ENCODE measurements at regions not wholly inside any gene's neighbourhood (a gene's known extent, or its start where the extent isn't known, plus 50 kb on each side); places are given as distances from the start of the nearest gene placed in this dataset.

DNA sequence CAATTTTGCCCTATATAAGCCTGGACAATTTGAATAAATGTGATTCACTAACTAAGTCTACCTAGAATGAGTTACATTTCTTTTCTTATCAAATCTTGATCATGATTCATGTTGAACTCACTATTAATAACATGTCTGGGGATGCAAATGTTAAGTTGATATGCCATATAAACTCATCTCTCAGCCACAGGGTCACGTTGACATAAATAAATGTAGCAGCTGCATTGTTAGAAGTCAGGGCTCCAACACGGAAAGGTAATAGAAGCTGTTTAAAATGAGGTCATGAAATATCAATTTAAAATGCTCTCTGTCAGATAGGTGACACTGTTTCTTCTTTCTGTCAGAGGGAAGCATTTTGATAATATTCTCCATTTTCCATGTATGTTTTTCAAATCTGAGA lies 521.9 kb downstream of the CCDC85A start:
- dilution Hi-C loops (cut with MboI; ENCODE audit: extremely low pct_ligation_motif_present, low sequenced_read_pairs), result no loop called here
- no peaks in the 10 kb centered on the region for H3K9me3 ChIP-seq (replicated peaks; ENCODE audit: control insufficient read depth, insufficient read depth, low read length)
- H3K79me2 ChIP-seq (ENCODE audit: control insufficient read depth, insufficient read depth, low read length), result no peaks in the 10 kb centered on the region
- H3K27ac ChIP-seq (ENCODE audit: insufficient read depth, low read depth, low read length), result no peak overlapping the region
- no peaks in the 10 kb centered on the region for H3K9me1 ChIP-seq (replicated peaks; ENCODE audit: control insufficient read depth, extremely low read depth, insufficient read depth, low read length)
- H4K20me1 ChIP-seq (replicated peaks; ENCODE audit: control insufficient read depth, extremely low read depth, insufficient read depth, low read length), result no peaks in the 10 kb centered on the region
- BruUV-seq (replicated peaks), result no TSS peak
- H3K9ac ChIP-seq (replicated peaks; ENCODE audit: extremely low read depth, insufficient read depth, low read length), result no peak overlapping the region
- no peaks in the 10 kb centered on the region for H3K27me3 ChIP-seq (ENCODE audit: control insufficient read depth in 2 of 2, insufficient read depth in 2 of 2, low read length in 2 of 2)
- no peaks in the 10 kb centered on the region for H3K4me1 ChIP-seq (ENCODE audit: control insufficient read depth, extremely low read depth, insufficient read depth, low read length)
- H3K4me3 ChIP-seq (replicated peaks in 1 of 3; ENCODE audit: insufficient read depth in 1 of 3, low read depth in 1 of 3, low read length in 3 of 3), result no peak overlapping the region
- no peak for FAIRE-seq
- ChIA-PET POLR2A (no interaction called here), CTCF (interaction anchor here (0.8 to 1.7 kb wide), 5 partner anchors 10 to 39 kb away, joined by 3 to 5 read pairs (median 4); no protein-coding TSS in a partner anchor)
- no peak for DNase-seq (ENCODE audit: low read depth, low spot score)
- intact Hi-C loops (cut with micrococcal nuclease), result no loop called here
- H3K36me3 ChIP-seq (ENCODE audit: control insufficient read depth in 2 of 2, extremely low read depth in 1 of 2, insufficient read depth in 2 of 2, low read length in 2 of 2), result no peaks in the 10 kb centered on the region
- TF ChIP-seq FOS (IDR thresholded peaks at IDR 0.05; ENCODE audit: borderline replicate concordance, insufficient read depth, low read length), result no peak
- no peak for TF ChIP-seq EZH2 (IDR thresholded peaks at IDR 0.05; ENCODE audit: borderline replicate concordance, low read depth, low read length, severe bottlenecking)
- TF ChIP-seq GATA2 (IDR thresholded peaks at IDR 0.05; ENCODE audit: insufficient read depth, insufficient read length, low read depth, low read length), result no peak
- TF ChIP-seq, protein P1, sequence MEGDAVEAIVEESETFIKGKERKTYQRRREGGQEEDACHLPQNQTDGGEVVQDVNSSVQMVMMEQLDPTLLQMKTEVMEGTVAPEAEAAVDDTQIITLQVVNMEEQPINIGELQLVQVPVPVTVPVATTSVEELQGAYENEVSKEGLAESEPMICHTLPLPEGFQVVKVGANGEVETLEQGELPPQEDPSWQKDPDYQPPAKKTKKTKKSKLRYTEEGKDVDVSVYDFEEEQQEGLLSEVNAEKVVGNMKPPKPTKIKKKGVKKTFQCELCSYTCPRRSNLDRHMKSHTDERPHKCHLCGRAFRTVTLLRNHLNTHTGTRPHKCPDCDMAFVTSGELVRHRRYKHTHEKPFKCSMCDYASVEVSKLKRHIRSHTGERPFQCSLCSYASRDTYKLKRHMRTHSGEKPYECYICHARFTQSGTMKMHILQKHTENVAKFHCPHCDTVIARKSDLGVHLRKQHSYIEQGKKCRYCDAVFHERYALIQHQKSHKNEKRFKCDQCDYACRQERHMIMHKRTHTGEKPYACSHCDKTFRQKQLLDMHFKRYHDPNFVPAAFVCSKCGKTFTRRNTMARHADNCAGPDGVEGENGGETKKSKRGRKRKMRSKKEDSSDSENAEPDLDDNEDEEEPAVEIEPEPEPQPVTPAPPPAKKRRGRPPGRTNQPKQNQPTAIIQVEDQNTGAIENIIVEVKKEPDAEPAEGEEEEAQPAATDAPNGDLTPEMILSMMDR (IDR thresholded peaks at IDR 0.05; ENCODE audit: extremely low read depth in 1 of 2, insufficient read depth in 1 of 2, low read depth in 1 of 2, low read length in 2 of 2), result no peak
- no peak for TF ChIP-seq MYC (IDR thresholded peaks at IDR 0.05; ENCODE audit: low read depth, low read length)
- TF ChIP-seq POLR2A (IDR thresholded peaks at IDR 0.05; ENCODE audit: low read depth, low read length), result no peak
- TF ChIP-seq, protein P2, sequence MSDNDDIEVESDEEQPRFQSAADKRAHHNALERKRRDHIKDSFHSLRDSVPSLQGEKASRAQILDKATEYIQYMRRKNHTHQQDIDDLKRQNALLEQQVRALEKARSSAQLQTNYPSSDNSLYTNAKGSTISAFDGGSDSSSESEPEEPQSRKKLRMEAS (IDR thresholded peaks at IDR 0.05; ENCODE audit: insufficient read depth, insufficient read length), result no peak
- TF ChIP-seq POLR2AphosphoS5 (IDR thresholded peaks at IDR 0.05; ENCODE audit: insufficient read depth, low read depth, low read length), result no peak
- TF ChIP-seq JUN (IDR thresholded peaks at IDR 0.05; ENCODE audit: borderline replicate concordance, insufficient read depth, insufficient read length, low read depth), result no peak
- no peak overlapping the region for H2AFZ ChIP-seq (ENCODE audit: low read depth, low read length)
- H3K4me2 ChIP-seq (ENCODE audit: insufficient read depth, low read length), result no peak overlapping the region

Measured in endothelial cell of umbilical vein (primary cell).